Heart left ventricle (tissue), 16 donors: ENCODE measurements at regions not wholly inside any gene's neighbourhood (a gene's known extent, or its start where the extent isn't known, plus 50 kb on each side); places are given as distances from the start of the nearest gene placed in this dataset.

ENCODE experiments used
- ATAC-seq, 4 donors: fragments of 200-7000 bp; cut with Tn5 transposase; one replicate each; pipeline ENCODE4 v1.9.1; 2020 to 2022; ENCODE audit warnings: moderate library complexity in 4 of 4, mild to moderate bottlenecking in 3 of 4, moderate number of reproducible peaks in 1 of 4
- DNase-seq, 5 donors: peaks; one replicate each; pipeline ENCODE4 v3.0.0-alpha.2; 2020
- H3K27ac ChIP-seq, 12 donors: fragments of 200-600 bp; sonication (generic) in 4 of 12; one replicate each; pipeline versions ENCODE4 v1.5.0 to v1.8.0; 2016 to 2022; ENCODE audit warnings: mild to moderate bottlenecking in 2 of 12
- H3K27me3 ChIP-seq, 9 donors: fragments of 200-600 bp; sonication (generic) in 2 of 9; one replicate each; pipeline versions ENCODE4 v1.5.1 to v1.8.0; 2016 to 2022; ENCODE audit warnings: mild to moderate bottlenecking in 3 of 9
- H3K36me3 ChIP-seq, 9 donors: fragments of 200-600 bp; sonication (generic) in 2 of 9; one replicate each; pipeline versions ENCODE4 v1.5.0 to v1.8.0; 2018 to 2022; ENCODE audit warnings: mild to moderate bottlenecking in 2 of 9
- H3K4me1 ChIP-seq, 12 donors: fragments of 200-600 bp; sonication (generic) in 4 of 12; one replicate each; pipeline versions ENCODE4 v1.5.0 to v1.8.0; 2016 to 2022; ENCODE audit warnings: mild to moderate bottlenecking in 3 of 12
- H3K4me3 ChIP-seq, 12 donors: fragments of 200-600 bp; sonication (generic) in 4 of 12; one replicate each; pipeline versions ENCODE4 v1.5.0 to v1.8.0; 2017 to 2022; ENCODE audit warnings: mild to moderate bottlenecking in 9 of 12, moderate library complexity in 4 of 12
- H3K9me3 ChIP-seq, 12 donors: fragments of 200-600 bp; sonication (generic) in 4 of 12; one replicate each; pipeline versions ENCODE4 v1.5.0 to v1.8.0; 2016 to 2022; ENCODE audit warnings: mild to moderate bottlenecking in 1 of 12
- CTCF ChIP-seq, 12 donors: fragments of 200-600 bp; sonication (generic) in 4 of 12; IDR thresholded peaks; one replicate each; pipeline versions ENCODE4 v1.5.0 to v1.8.0; 2018 to 2022; ENCODE audit warnings: antibody characterized with exemption in 12 of 12, mild to moderate bottlenecking in 5 of 12
- POLR2A ChIP-seq, 2 donors: fragments of 450-650 bp; IDR thresholded peaks; one replicate each; pipeline ENCODE4 v1.6.1; 2017; ENCODE audit warnings: antibody characterized with exemption in 2 of 2, mild to moderate bottlenecking in 2 of 2, moderate library complexity in 2 of 2
- WGBS, 4 donors: extraction: QIAGEN DNeasy Blood & Tissue Kit in 2 of 4; methylation state at CpG; one replicate each; pipeline versions ENCODE4 v1.1.5 to v1.1.7; 2013 to 2018; 5-methylcytosine and 5-hydroxymethylcytosine counted together
- intact Hi-C, 10 donors: fragments of 100-400 bp; cut with DNase I; formaldehyde crosslinking; loops; one replicate each; pipeline versions ENCODE4 v1.11.1 to v1.14.2; 2022
- donor health status: ischemic (EF 13 %, LVEDD 7.1; RV severe dilation, severe dysfunction).
- donor health status: healthy with polysubstance abuse.
- donor health status: DM: no; HTN: yes; CAD: no.
- donor health status: DM: no; HTN: no; CAD: no.
- donor health status: ischemic (EF 25% LVEDD 6.9; RV normal size, moderate dysfunction).
- donor health status: ischemic (EF 25% LVEDD 5.7; RV mildly dilated, moderate dysfunction).
- donor health status: healthy.
- donor health status: DM: yes; HTN: yes; CAD: no.
- donor health status: ischemic (EF 35%, LVEDD 5.7; RV mildly dilated, moderate dysfunction).
- donor health status: nonischemic (EF 11% LVEDD 7.7; RV severe dilation, severe dysfunction).
- donor health status: DM: yes; HTN: yes; CAD: no.
- donor health status: PGD.
- donor health status: ischemic (EF 29% LVEDD 5.4; RV normal size, mild dysfunction).
- donor health status: nonischemic (EF 23%, LVEDD 6.1; RV moderate dilation, normal function).

GRCh38 chr1:55617288-55617982, 402.3 kb upstream of the USP24 start:
- peaks cover 0 to 29% (median 0%) of the 10 kb centered on the region in 12 donors for H3K9me3 ChIP-seq
- WGBS, 4 donors: 73 to 82% (median 76%) methylated on average over 2 of the region's 2 CpGs
- no peaks in the 10 kb centered on the region for H3K4me1 ChIP-seq
- no peak overlapping the region for H3K27ac ChIP-seq
- no peak for DNase-seq
- no peaks in the 10 kb centered on the region for H3K36me3 ChIP-seq
- intact Hi-C loops: no loop called here
- H3K27me3 ChIP-seq: no peaks in the 10 kb centered on the region
- peak in 1 of 4 donors; percentile 36 for ATAC-seq
- TF ChIP-seq CTCF (IDR thresholded peaks at IDR 0.05) (no peak), POLR2A (IDR thresholded peaks at IDR 0.05) (no peak)
- no peak overlapping the region for H3K4me3 ChIP-seq

- TF ChIP-seq CTCF (IDR thresholded peaks at IDR 0.05) (no peak), POLR2A (IDR thresholded peaks at IDR 0.05) (no peak)
- Histone ChIP-seq H3K9me3 (peaks cover 0 to 6% (median 0%) of the 10 kb centered on the region in 12 donors), H3K27ac (no peak overlapping the region), H3K36me3 (no peaks in the 10 kb centered on the region), H3K27me3 (no peaks in the 10 kb centered on the region), H3K4me1 (no peaks in the 10 kb centered on the region), H3K4me3 (no peak overlapping the region)
- ATAC-seq (no peak), DNase-seq (no peak)
- WGBS, 4 donors: 78 to 92% (median 85%) methylated on average over 2 of the region's 2 CpGs
- intact Hi-C loops: no loop called here
These were observed 397.8 kb upstream of the USP24 start for GRCh38 chr1:55612988-55613387.

GRCh38 chr1:55611123-55611522, 396.0 kb upstream of the USP24 start:
- Histone ChIP-seq H3K9me3 (peaks cover 0 to 10% (median 0%) of the 10 kb centered on the region in 12 donors), H3K27ac (no peak overlapping the region), H3K4me1 (no peaks in the 10 kb centered on the region), H3K36me3 (no peaks in the 10 kb centered on the region), H3K4me3 (no peak overlapping the region), H3K27me3 (no peaks in the 10 kb centered on the region)
- ATAC-seq: no peak
- intact Hi-C loops: no loop called here
- 90 to 94% (median 91%) methylated on average over 2 of the region's 2 CpGs for WGBS, 4 donors
- no peak for TF ChIP-seq POLR2A (IDR thresholded peaks at IDR 0.05)
- TF ChIP-seq CTCF (IDR thresholded peaks at IDR 0.05): peak in 1 of 12 donors; percentile 4
- no peak for DNase-seq

- Histone ChIP-seq H3K27ac (no peak overlapping the region), H3K4me1 (peaks cover 0 to 2% (median 0%) of the 10 kb centered on the region in 12 donors), H3K27me3 (no peaks in the 10 kb centered on the region), H3K36me3 (no peaks in the 10 kb centered on the region), H3K9me3 (peaks cover 0 to 10% (median 0%) of the 10 kb centered on the region in 12 donors), H3K4me3 (no peak overlapping the region)
- DNase-seq: no peak
- intact Hi-C loops: no loop called here
- TF ChIP-seq CTCF (IDR thresholded peaks at IDR 0.05): no peak
- TF ChIP-seq POLR2A (IDR thresholded peaks at IDR 0.05): no peak
- 85 to 92% (median 91%) methylated on average over 3 of the region's 3 CpGs for WGBS, 4 donors
- ATAC-seq: no peak
These were observed 395.0 kb upstream of the USP24 start for GRCh38 chr1:55610203-55610602.
